AG04450 (cell line): ENCODE measurements at regions not wholly inside any gene's neighbourhood (a gene's known extent, or its start where the extent isn't known, plus 50 kb on each side); places are given as distances from the start of the nearest gene placed in this dataset.

Experiments
- CTCF ChIA-PET: fragments of 300-600, 350-600 bp; formaldehyde crosslinking; extraction: SDS; loops from one replicate; lab custom pipeline; 2022; ENCODE audit warnings: antibody characterized with exemption, inconsistent platforms; lab: Charles Lee
- POLR2A ChIA-PET: fragments of 350-600 bp; formaldehyde crosslinking; extraction: SDS; loops from one replicate; lab custom pipeline; 2021; ENCODE audit warnings: antibody characterized with exemption, inconsistent platforms; lab: Yijun Ruan, JAX
- DNase-seq: peaks from one replicate; pipeline ENCODE4 v3.0.0-alpha.2; 2011; ENCODE audit warnings: low read depth, low spot score
- H3K27ac ChIP-seq: one replicate; pipeline ENCODE4 v1.5.1; 2012; ENCODE audit warnings: low read depth, low read length, control low read depth
- H3K27me3 ChIP-seq: one replicate; pipeline ENCODE4 v1.6.0; 2012; ENCODE audit warnings: low read length; ENCODE audit not compliant: control insufficient read depth, insufficient read depth
- H3K4me3 ChIP-seq: 2 replicates; pipeline ENCODE4 v1.5.1; 2011; ENCODE audit warnings: mild to moderate bottlenecking, low read depth, low read length, control low read depth
- H3K9me3 ChIP-seq: 2 replicates; pipeline ENCODE4 v1.5.1; 2012; ENCODE audit warnings: low read length; ENCODE audit not compliant: control insufficient read depth, insufficient read depth
- TF ChIP-seq, protein P1 (sequence below): IDR thresholded peaks from 2 replicates; pipeline ENCODE4 v1.5.1; 2011; ENCODE audit warnings: low read depth, low read length, control low read depth, inconsistent platforms

DNA sequence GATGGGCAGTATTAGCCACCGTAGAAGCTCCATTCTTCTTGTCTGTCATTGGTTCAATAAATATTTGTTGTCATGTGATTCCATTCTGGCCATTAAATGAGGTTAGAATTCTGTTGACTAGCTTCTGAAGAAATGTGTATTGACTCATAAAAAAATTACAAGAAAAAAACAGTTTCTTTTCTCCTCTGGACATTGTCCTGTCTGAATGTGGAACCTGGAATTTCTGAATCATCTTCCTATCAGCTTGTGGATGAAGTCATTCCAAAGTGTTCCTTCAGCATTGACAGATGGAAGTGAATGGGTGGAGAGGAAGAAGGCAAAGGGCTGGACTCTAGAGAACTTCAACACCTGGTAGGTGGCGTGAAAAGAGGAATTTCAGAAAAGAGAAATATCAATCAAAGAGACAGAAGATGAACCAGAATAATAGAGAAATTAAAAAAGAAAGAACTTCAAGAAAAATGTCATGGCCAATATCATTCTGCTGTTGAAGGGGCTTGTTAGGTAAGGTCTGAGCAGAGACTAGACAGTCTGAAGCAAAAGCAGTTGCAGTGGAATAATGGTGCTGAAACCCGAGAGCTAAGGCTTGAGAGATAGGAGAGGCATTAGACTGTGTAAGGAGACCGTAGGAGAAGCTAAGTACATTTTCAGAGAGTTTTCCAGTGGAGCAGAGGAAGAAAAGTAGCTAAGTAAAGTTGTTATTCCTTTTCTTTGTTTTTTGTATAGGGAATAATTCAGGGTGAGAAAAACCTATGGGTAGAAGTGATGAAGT lies 806.6 kb downstream of the SQOR start:
- ChIA-PET POLR2A (no interaction called here), CTCF (no interaction called here)
- DNase-seq = no peak
- H3K9me3 ChIP-seq = no peaks in the 10 kb centered on the region
- H3K4me3 ChIP-seq = no peak overlapping the region
- TF ChIP-seq, protein P1, sequence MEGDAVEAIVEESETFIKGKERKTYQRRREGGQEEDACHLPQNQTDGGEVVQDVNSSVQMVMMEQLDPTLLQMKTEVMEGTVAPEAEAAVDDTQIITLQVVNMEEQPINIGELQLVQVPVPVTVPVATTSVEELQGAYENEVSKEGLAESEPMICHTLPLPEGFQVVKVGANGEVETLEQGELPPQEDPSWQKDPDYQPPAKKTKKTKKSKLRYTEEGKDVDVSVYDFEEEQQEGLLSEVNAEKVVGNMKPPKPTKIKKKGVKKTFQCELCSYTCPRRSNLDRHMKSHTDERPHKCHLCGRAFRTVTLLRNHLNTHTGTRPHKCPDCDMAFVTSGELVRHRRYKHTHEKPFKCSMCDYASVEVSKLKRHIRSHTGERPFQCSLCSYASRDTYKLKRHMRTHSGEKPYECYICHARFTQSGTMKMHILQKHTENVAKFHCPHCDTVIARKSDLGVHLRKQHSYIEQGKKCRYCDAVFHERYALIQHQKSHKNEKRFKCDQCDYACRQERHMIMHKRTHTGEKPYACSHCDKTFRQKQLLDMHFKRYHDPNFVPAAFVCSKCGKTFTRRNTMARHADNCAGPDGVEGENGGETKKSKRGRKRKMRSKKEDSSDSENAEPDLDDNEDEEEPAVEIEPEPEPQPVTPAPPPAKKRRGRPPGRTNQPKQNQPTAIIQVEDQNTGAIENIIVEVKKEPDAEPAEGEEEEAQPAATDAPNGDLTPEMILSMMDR = no peak
- no peak overlapping the region for H3K27ac ChIP-seq
- no peaks in the 10 kb centered on the region for H3K27me3 ChIP-seq

- TF ChIP-seq, protein P1 = no peak
- H3K27ac ChIP-seq = no peak overlapping the region
- no peaks in the 10 kb centered on the region for H3K9me3 ChIP-seq
- no peak for DNase-seq
- ChIA-PET CTCF (no interaction called here), POLR2A (no interaction called here)
- no peaks in the 10 kb centered on the region for H3K27me3 ChIP-seq
- no peak overlapping the region for H3K4me3 ChIP-seq
Observed at GRCh38 chr15:46442184-46442583, 807.4 kb downstream of the SQOR start.

DNA sequence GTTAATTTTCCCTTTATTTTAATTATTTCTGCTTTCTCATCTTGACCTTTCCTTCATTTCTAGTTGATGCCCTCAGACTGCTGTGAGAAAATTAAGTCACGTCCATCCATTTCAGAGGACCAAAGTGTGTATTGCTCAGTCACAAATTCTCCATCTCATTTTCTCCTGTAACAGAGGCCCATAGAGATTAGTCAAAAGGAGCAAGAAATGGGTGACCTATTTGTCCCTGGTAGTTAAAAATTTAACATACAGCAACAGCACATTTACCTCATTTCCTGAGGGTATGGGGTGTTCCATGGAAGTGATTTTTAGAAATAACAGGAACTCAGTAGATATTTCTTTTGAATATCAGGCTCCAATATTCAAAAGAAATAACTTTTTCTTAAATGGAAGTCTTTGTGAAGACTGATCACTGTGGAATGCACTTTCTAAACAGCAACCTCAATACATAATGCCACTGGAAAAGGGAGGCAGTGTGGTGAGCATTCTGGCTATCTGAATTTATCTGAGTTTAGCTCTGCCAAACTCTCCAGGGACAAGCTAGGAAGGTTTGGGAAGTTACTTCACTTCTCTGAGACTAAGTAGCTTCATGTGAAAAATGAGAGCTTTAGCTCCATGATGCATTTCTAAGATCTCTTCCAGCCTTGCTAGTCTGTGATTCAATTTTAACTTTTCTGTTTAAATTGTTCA lies 808.2 kb downstream of the SQOR start:
- Histone ChIP-seq H3K9me3 (no peaks in the 10 kb centered on the region), H3K4me3 (no peak overlapping the region), H3K27ac (no peak overlapping the region), H3K27me3 (no peaks in the 10 kb centered on the region)
- ChIA-PET CTCF (no interaction called here), POLR2A (no interaction called here)
- TF ChIP-seq, protein P1 = no peak
- DNase-seq = no peak

DNA sequence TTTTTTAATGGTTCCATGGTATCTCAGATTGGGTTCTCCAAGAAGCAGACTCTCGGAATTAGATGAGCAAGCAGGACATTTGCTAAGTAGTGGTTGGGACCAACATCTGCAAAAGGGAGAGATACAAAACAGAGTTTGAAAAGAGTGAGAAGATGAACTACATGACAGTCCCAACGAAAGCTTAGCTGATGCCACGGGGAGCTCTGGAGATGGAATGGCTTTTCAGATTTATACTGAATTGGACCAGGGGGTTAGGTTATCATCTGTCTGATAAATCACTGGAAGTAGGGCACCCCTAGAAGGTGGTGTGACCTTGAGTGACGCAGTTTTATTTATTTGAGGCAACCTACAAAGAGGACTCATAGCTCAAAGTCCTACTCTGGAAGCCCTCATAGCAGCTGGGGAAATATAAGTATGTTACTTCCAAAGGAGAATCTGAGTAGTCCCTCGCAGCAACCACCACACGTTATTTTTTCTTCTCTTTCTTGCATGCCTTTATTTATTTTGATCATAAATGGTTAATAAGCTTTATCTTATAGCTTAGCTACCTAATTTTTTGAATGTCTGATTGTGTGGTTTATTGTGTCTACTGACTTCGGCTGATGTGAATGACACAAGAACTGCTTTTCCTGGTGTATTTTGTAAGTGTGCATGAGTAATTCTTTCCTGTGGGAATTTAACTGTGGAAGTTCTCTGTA lies 815.4 kb downstream of the SQOR start:
- ChIA-PET POLR2A (no interaction called here), CTCF (no interaction called here)
- Histone ChIP-seq H3K9me3 (no peaks in the 10 kb centered on the region), H3K27ac (no peak overlapping the region), H3K4me3 (no peak overlapping the region), H3K27me3 (no peaks in the 10 kb centered on the region)
- no peak for DNase-seq
- TF ChIP-seq, protein P1 = no peak

- CTCF ChIA-PET = no interaction called here
- DNase-seq = no peak
- no peak overlapping the region for H3K4me3 ChIP-seq
- POLR2A ChIA-PET = no interaction called here
- H3K27ac ChIP-seq = no peak overlapping the region
- no peaks in the 10 kb centered on the region for H3K27me3 ChIP-seq
- TF ChIP-seq, protein P1 = no peak
- H3K9me3 ChIP-seq = no peaks in the 10 kb centered on the region
Observed at GRCh38 chr15:46450810-46451182, 816.0 kb downstream of the SQOR start.
